AG04450 (cell line): ENCODE measurements at regions not wholly inside any gene's neighbourhood (a gene's known extent, or its start where the extent isn't known, plus 50 kb on each side); places are given as distances from the start of the nearest gene placed in this dataset.

ENCODE experiments used
- CTCF ChIA-PET: fragments of 300-600, 350-600 bp; formaldehyde crosslinking; extraction: SDS; loops from one replicate; lab custom pipeline; 2022; ENCODE audit warnings: antibody characterized with exemption, inconsistent platforms; lab: Charles Lee
- POLR2A ChIA-PET: fragments of 350-600 bp; formaldehyde crosslinking; extraction: SDS; loops from one replicate; lab custom pipeline; 2021; ENCODE audit warnings: antibody characterized with exemption, inconsistent platforms; lab: Yijun Ruan, JAX
- DNase-seq: peaks from one replicate; pipeline ENCODE4 v3.0.0-alpha.2; 2011; ENCODE audit warnings: low read depth, low spot score
- H3K27ac ChIP-seq: one replicate; pipeline ENCODE4 v1.5.1; 2012; ENCODE audit warnings: low read depth, low read length, control low read depth
- H3K27me3 ChIP-seq: one replicate; pipeline ENCODE4 v1.6.0; 2012; ENCODE audit warnings: low read length; ENCODE audit not compliant: control insufficient read depth, insufficient read depth
- H3K4me3 ChIP-seq: 2 replicates; pipeline ENCODE4 v1.5.1; 2011; ENCODE audit warnings: mild to moderate bottlenecking, low read depth, low read length, control low read depth
- H3K9me3 ChIP-seq: 2 replicates; pipeline ENCODE4 v1.5.1; 2012; ENCODE audit warnings: low read length; ENCODE audit not compliant: control insufficient read depth, insufficient read depth
- CTCF ChIP-seq: IDR thresholded peaks from 2 replicates; pipeline ENCODE4 v1.5.1; 2011; ENCODE audit warnings: low read depth, low read length, control low read depth, inconsistent platforms

GRCh38 chr5:4969351-4969750 lies 170.8 kb upstream of the ADAMTS16 start:
- Histone ChIP-seq H3K27me3 (no peaks in the 10 kb centered on the region), H3K9me3 (no peaks in the 10 kb centered on the region; the same call in 1 of the 2 replicates), H3K4me3 (no peak overlapping the region), H3K27ac (no peak overlapping the region)
- no peak for TF ChIP-seq CTCF
- POLR2A ChIA-PET: no interaction called here
- CTCF ChIA-PET: no interaction called here
- DNase-seq: no peak

- no peak for TF ChIP-seq CTCF
- H3K9me3 ChIP-seq: peaks cover 4% of the 10 kb centered on the region; the same call in 1 of the 2 replicates
- no peaks in the 10 kb centered on the region for H3K27me3 ChIP-seq
- no peak for DNase-seq
- ChIA-PET POLR2A (no interaction called here), CTCF (no interaction called here)
- no peak overlapping the region for H3K27ac ChIP-seq
- no peak overlapping the region for H3K4me3 ChIP-seq
Measured at GRCh38 chr5:4970171-4970570, 170.0 kb upstream of the ADAMTS16 start.

GRCh38 chr5:4976902-4977301 lies 163.2 kb upstream of the ADAMTS16 start:
- no peak for DNase-seq
- CTCF ChIA-PET: no interaction called here
- POLR2A ChIA-PET: no interaction called here
- no peak for TF ChIP-seq CTCF
- no peaks in the 10 kb centered on the region for H3K27me3 ChIP-seq
- H3K4me3 ChIP-seq: no peak overlapping the region
- H3K9me3 ChIP-seq: peaks cover 4% of the 10 kb centered on the region; the same call in 1 of the 2 replicates
- H3K27ac ChIP-seq: no peak overlapping the region

- ChIA-PET CTCF (no interaction called here), POLR2A (interaction anchor here (0.7 kb wide), 1 partner anchor 13 kb away, joined by 4 read pairs; no protein-coding TSS in a partner anchor)
- TF ChIP-seq CTCF: no peak
- no peak overlapping the region for H3K27ac ChIP-seq
- peaks cover 4% of the 10 kb centered on the region; the same call in 1 of the 2 replicates for H3K9me3 ChIP-seq
- no peaks in the 10 kb centered on the region for H3K27me3 ChIP-seq
- H3K4me3 ChIP-seq: no peak overlapping the region
- no peak for DNase-seq
Measured at GRCh38 chr5:4977416-4978110, 162.6 kb upstream of the ADAMTS16 start.

GRCh38 chr5:4980201-4980600 lies 159.9 kb upstream of the ADAMTS16 start:
- TF ChIP-seq CTCF: no peak
- CTCF ChIA-PET: no interaction called here
- no peak overlapping the region for H3K27ac ChIP-seq
- POLR2A ChIA-PET: no interaction called here
- DNase-seq: no peak
- no peaks in the 10 kb centered on the region for H3K27me3 ChIP-seq
- H3K4me3 ChIP-seq: no peak overlapping the region
- peaks cover 3% of the 10 kb centered on the region; the same call in 1 of the 2 replicates for H3K9me3 ChIP-seq
